GM18861 (cell line): ENCODE measurements at regions not wholly inside any gene's neighbourhood (a gene's known extent, or its start where the extent isn't known, plus 50 kb on each side); places are given as distances from the start of the nearest gene placed in this dataset.

ENCODE experiments used
- ATAC-seq: cut with Tn5 transposase; IDR thresholded peaks from one replicate; pipeline ENCODE4 v1.9.1; 2021; ENCODE audit not compliant: unreplicated experiment

DNA sequence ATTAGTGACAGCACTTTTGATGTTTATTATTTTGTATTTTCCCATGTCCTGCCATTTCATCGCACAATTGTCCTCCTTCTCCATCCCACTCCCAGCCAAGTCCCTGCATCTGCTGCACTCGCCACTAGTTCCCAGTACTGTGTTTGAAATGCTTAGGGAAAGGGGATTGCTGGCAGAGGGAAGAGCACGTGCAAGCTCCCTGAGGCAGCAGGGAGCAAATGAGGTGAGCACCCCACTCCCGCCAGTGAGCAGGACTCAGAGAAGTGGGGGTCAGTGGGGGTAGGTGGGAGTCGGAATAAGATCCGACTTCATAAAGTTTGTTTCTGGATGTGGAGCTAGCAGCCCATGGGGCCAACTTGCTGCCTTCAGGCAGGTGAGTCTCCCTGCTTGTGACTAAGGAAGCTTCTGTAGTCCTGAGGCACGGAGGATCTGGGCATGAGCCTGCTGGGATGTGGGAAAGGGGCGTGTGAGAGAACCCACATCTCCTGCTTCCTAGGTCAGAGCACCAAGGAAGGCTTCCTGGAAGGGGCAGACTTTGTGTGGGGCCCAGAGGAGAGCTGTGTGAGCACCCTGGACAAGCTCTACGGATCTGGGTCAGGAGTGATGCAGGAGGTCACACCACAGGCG is 99.7 kb upstream of the TLE3 start:
- no peak for ATAC-seq

DNA sequence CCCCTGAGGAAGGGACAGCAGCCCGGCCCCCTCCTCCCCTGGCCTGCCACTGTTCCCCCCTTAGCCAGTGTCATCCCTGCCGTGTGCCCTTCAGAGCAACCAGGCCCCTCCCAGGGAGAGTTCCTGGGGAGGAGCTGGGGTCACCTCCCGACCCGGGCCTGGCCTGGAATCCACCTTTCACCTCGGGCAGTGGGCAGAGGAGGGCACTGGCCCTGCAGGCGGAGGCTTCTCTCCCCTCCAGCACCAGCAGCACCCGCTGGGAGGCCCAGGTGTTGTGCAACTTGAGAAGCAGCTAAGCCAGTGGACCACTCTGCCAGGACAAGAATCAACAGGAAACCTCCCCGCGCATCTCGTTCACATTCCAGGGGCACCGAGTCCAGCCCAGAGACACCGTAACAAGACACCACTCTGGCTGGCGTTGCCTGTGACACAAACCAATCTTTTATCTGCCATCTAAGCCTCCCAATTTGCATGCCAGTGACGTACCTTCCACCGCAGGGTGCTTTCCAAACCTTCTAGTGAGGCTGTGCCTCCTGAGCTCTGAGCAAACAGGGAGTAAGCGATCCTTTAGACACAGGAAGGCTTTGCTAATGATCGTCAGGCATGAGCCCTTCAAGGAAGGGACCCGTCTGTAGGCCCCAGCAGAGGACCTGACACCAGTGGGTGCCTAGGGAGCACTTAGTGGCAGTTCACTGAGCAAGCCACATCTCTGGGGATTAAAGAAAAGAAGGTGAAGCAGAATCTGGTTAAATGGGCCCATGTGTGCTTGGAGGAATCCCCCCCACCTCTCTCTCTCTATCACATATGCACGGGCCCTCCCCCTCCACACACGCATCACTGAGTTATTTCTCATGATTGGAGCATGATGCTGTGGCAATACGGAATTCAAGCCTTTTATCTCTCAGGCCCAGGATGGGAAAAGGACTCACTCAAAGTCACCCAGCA is 98.9 kb upstream of the TLE3 start:
- peak; percentile 77 for ATAC-seq

DNA sequence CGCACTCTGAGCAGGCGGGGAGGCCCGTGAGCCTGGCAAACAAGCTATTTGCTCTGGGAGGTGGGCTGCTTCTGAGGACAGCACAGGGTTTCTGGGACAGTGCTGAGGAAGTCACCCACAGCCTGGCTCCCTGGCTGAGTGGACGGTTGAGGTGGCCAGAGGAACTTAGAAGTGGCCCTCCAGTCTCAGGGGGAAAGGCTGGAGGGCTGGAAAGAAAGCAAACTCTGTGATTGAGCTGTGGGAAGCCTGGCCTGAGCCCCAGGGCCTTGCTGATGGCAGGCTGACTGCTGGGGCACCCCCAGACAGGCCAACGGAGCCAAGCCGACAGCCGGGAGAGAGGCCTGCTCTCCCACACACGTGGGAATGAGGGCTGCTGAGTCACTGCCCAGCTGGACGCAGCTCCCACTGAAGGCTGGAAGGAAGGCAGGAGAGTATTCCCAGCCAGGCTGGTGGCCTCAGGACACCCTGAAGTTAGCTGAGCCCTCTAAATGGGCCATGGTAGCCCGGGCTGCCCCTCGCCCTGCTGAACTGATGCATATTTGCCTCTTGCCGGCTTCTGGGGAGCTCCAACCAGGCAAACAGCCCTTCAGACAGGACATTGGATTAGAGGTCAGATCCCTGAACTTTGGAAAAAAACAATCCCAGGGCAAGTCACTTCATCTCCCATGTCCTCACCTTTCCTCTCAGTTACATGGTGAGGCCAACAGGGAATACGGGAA is 98.0 kb upstream of the TLE3 start:
- ATAC-seq, result no peak

DNA sequence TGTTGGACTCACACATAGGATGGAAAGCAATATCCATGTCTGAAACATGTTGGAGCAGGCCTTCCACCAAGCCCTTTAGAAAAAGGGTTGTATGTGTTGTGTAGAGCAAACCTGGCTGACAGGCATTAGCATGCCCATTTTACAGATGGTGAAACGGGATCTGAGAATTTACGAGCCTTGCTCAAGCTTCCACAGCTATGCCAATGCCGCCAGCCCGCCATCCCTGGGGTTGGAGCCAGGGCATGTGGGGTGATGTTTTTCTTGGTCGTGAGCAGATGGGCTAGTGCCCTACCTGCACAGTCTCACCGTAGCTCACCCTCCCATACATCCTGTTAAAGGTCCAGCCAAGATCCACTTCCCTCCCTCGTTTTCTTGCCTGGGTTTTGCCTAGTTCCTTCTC is 97.5 kb upstream of the TLE3 start:
- no peak for ATAC-seq

DNA sequence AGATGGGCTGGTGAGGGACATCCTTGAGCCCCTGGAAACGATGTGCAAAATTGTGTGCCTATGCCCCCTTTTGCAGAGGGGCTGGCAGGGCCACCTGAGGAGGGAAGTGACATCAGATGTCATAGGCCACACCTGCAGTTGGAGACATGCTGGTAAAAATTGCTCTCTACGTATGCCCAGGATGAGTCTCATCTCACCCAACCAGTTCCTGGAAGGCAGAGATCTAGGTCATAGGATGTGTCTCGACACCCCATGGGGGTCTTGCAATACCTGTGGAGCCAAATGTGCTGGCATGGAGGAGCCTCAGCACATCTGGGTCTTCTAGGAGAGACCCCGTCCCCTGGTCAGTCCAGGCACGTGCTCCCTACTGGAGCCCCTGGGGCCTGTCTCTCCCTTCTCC is 96.5 kb upstream of the TLE3 start:
- no peak for ATAC-seq

DNA sequence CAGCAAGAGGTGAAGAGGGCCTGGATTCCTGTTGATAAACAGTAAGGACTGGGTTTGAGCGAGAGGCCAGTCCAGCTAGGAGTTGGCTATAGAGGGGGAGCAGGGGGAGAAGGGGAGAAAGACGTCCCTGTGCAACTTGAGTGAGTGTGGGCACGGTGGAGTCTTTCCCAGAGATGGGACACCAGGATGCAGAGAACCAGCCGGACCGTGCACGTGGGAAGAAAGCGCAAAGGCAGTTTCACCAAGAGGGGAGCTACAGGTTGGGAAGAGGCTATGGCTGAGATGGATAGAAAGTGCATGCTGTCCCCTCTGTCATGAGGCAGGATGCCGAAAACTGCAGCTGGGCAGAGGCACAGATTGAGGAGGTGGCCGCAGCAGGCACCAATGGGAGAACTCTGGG is 96.0 kb upstream of the TLE3 start:
- no peak for ATAC-seq

DNA sequence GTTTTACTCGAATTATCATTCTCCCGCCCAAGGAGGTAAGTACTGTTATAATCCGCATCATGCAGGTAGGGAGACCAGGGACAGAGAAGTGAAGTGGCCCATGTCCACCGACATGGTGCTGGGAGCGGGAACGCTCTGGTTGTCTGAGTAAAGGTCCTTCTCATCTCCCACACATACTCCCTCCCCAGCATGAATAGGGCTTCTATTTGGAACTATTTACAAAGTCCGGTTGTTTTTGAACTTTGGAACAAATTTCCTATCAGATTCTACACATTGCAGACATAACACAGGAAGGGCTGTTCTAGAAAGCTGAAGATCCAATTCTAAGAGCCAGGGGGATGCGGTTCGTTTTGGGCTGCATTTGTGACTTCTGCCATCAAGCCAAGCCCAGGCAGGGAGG is 94.8 kb upstream of the TLE3 start:
- ATAC-seq, result no peak

DNA sequence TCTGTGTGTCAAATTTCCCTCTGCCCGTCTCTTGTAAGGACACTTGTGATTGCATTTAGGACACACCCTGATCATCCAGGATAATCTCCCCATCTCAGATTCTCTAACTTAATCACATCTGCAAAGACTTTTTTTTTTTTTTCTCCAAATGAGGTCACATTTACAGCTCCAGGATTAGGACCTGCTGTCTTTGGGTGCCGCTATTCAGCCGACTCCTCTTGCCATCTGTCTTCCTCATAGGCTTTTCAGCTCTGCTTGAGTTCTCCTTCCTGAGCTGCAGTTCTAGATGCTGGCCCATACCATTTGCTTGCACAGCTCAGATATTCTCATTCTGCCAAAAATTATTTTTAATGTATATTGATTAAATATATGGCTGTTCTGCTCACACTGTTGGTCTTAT is 94.3 kb upstream of the TLE3 start:
- no peak for ATAC-seq

DNA sequence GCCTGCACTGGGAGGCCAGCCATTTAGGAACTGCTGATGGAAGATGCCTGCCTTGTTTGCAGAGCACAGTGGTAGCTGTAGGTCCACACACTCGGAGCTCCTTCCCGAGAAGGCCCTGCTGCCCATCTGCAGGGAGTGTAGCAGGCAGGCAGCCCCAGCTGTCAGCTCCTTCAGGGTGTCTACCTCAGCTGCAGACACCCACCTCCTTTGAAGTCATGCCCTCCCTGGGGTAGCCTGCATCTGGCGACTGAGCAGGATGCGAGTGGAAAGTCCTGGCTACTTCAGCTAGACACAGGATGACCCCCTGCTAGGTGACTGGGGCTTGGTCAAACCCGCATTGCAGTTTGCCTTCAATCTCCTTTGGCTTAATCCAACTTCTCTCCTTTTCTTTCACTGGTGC is 93.2 kb upstream of the TLE3 start:
- no peak for ATAC-seq

DNA sequence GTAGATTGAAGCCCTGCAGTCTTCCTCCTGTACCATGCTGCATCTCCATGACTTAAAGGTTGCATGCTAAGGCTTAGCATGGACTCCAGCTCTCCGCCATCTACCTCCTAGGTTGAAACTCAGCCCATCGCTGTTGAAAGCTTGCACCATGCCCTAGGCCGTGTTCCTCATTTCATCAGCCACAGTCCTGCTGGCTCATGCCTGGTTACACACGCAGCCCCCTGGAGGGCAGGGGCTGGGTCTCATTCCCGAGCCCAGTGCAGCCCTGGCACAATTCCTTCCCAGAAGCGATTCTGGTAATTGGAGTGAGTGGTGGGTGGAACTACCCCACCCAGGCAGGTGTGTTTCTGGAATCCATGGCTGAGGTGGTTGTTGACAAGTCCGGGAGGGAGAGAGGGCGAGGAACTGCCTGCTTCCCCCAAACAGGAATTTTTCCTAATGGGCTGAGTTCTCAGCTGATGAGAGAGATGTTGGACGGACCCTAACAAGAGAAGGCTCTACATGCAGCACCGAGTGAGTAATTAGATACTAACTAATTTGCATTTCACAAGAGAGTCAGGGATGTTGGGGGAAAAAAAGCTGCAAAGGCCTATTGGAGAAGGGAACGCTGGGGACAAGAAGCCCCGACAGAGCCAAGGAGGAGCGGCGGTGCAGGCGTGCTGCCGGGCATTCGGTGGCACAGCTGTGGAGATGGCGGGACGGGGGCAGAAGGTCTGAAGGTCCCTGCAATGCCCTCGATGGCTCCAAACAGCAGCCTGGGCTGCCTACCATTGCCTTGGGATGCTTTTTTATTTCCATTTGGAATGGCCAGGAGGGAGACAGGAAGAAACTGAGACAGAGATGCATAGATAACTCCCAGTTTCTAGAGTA is 92.3 kb upstream of the TLE3 start:
- no peak for ATAC-seq

DNA sequence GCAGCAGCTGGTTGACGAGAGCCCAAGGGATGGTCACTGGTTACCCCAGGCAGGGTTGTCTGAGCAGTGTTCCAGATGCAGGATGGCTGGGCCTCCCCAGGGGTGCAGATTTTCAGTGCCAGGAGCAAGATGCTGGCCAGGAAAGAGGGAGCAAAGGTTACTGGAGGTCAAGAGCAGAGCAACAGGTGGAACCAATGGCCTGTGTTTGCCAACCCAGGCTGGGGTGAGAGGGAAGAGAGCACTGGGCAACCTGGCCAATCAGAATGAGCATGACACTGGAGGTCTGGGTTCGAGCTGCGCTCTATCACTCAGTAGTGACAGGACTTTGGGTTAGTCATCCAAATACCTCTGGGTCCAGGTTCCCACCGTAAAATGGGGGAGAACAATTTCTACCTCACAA is 90.6 kb upstream of the TLE3 start:
- no peak for ATAC-seq

DNA sequence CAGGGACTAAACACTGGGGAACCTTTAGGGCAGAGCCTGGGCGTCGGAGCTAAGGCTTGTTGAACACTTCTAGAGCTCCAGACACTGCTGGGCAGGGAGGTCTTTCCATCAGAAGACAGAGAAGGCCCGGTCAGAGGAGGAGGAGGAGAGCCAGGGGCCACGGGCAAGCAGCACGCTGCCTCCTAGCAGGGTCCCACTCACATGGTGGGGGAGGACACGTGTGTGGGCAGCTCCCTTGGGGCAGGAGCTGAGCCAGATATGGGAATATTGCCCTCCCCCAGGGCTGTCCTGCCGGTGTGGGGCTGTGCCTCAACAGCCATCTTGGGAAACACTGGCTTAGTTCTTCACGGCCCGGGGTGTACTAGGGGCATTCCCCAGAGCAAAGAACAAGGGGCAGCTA is 89.6 kb upstream of the TLE3 start:
- no peak for ATAC-seq

DNA sequence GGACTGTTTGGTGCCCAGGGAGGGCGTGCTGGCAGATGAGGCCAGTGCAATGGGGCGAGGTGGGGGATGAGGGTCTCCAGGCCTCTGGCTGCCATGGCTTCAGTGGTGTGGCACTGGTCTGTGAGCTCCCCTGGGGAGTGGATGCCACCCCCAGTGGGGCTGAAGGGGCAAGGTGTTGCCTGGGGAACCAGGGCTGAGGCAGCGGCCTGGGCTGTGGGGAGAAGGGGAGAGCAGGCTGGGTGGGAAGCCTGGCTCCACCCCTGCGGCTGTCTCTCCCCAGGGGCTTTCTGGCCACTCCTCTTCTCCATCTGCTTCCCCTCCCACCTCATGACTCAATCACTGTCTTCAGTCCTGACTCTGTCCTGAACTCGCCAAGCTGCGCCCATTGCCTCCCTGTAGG is 88.4 kb upstream of the TLE3 start:
- no peak for ATAC-seq

DNA sequence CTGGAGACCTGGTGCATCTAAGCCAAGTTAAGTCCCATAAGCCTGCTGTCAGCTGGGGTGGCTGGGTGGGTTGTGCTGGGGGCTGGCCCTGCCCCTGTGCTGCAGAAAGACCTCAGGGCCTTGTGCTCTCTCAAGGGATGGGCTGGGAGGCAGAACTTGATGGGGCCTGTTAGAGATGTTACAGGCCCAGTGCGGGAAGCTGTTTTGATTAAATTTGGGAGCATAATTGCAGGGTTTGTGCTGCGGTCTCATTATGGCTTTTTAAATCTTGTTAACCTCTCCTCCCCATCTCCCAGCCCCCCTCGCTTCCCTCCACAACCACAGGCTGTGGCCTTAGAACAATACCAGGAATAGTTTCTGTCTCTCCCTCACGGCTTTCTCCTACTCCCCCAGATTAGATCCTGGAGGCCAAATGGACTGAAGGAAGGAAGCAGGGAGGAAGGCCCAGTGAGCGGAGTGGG is 87.6 kb upstream of the TLE3 start:
- ATAC-seq, result no peak

DNA sequence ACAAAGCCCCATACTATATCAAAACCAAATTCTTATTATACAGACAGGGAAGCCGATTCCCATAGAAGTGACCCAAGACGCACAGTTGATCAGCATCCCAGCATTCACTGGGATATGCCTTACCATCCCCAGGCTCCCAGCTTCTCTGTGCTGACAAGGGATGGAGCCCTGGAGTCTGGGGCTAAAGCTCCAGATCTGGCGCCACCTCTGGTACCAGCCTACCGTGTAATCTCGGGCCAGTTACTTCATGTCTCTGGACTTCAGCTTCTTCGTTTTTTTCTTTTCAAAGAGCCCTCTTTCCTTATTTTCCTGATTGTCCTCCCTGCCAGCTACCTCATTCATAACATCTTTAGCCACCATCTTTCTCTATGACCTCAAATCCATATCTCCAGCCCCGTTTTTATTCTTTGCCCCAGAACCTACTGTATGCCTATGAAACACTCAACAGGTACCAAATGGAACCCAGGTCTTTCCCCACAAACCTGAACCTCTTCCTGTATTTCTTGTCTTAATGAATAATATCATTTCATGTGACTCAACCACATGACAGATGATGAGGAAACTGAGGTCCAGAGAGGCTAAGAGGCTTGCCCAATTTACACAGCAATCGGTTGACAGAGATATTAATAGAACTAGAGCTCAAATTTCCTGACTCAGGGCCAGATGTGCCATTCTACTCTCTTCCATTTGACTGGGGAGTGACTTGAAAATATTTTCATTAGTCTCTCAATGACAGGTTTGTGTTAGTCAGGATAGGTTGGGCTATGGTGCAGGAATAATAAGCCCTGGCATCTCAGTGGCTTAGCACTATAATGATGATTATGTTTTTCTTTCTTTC is 85.4 kb upstream of the TLE3 start:
- no peak for ATAC-seq

DNA sequence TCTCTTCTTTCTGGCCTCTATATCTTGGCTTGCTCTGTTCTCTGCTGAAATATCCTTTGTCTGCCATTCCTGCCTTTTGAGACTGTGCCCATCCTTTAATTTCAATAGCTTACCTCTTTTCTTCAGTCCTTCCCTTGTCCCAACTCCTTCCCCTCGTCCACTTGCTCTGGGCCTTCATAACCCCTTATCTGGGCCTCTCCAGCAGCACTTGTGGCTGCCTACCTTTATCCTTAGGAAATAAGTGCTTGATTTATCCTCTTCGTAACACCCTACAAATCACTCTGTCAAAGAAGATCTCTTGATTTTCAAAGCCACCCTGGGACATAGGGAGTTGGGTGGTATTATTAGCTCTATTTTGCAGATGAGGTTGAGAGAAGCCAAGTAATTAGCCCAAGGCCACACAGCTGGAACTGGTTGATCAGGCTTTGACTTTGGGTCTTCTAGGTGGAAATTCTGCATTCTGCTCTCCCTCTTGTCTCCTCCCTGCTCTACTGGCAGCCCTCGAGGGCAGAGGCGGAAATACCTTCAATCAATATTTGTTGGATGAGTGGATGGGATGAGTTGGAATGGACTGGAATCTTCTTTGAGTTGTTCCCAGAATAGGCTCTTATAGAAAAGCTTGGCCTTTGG is 84.0 kb upstream of the TLE3 start:
- ATAC-seq, result no peak

DNA sequence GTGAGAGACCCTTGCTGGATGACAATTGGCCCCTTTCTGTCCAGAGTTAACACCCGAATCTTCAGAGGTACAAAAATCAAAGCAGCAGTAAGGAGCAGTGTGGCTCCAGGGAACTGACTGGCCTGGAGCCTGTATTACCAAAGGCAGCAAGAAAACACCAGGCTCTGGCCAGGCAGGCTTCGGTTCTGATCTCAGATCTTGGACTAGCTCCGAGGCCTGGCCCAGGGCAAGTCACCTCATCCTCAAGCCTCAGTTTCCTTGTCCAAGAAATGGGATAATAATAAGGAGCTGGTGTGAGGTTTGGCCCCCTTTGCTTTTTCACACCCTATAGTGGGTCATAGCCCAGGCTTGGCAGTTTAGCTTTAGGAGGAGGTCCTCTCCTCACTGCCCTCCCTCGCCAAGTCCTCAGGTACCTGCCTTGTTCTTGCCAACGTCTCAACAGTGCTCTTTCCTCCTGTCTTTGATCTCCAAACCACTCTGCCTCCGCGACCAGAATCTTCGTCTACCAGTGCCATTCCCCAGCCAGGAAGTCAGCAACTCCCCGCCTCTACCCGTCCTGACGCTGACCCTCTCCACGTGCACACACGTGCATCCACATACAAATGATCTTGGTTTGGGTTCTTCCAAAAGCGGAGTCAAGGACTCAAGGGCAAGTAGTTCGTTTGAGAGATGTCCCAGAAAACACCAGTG is 82.6 kb upstream of the TLE3 start:
- no peak for ATAC-seq

DNA sequence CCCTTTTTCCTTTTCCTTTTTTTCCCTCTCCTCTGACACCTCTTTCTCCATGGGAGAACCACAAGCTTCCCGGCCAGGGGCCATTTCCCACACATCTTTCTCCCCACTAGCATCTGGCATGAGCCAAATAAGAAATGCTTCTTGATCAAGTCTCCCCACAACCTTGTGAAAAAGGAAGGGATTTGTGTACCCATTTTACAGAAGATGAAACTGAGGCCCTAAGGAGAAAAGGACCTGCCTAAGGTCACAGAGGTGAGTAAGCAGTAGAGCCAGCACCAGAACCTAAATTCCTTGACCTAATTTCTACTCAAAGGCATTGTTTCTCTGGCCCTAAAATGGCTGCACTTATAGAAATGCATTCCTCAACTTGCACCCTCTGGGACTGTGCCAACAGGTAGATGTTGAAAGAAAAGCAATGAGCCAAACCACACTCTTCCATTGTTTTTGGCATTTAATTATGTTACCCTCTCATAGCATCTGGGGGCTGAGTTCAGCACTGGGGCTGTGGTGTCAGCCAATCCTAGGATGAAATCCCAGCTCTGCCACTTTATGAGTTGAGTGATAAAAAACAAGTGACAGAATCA is 81.7 kb upstream of the TLE3 start:
- ATAC-seq, result no peak
